Ovary (tissue), 3 donors: ENCODE measurements at regions not wholly inside any gene's neighbourhood (a gene's known extent, or its start where the extent isn't known, plus 50 kb on each side); places are given as distances from the start of the nearest gene placed in this dataset.
"Not testable (repeated sequence)": the region's sequence is repeated elsewhere in the genome, so short reads cannot be mapped to it uniquely, and the experiment has no call there.

ENCODE experiments used
- POLR2A ChIP-seq: fragments of 450-650 bp; IDR thresholded peaks from one replicate; pipeline ENCODE4 v1.6.1; 2017; ENCODE audit warnings: antibody characterized with exemption, mild to moderate bottlenecking, moderate library complexity
- TF ChIP-seq, protein P1 (sequence below), 3 donors: fragments of 450-650 bp in 2 of 3; fragments of 200-600 bp in 1 of 3; IDR thresholded peaks; one replicate each; pipeline versions ENCODE4 v1.5.1 to v1.8.0; 2016 to 2022; ENCODE audit warnings: antibody characterized with exemption in 3 of 3, mild to moderate bottlenecking in 1 of 3
- donor health status: DM: no; HTN: no; CAD: no.

DNA sequence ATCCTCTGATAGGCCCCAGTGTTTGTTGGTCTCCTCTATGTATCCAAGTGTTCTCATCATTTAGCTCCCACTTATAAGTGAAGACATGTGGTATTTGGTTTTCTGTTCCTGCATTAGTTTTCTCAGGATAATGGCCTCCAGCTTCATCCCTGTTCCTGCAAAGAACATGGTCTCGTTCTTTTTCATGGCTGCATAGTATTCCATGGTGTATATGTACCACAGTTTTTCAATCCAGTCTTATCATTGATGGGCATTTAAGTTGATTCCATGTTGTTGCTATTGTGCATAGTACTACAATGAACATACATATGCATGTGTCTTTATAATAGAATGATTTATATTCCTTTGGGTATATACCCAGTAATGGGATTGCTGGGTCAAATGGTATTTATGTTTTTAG lies 406.9 kb downstream of the UTRN start:
- TF ChIP-seq POLR2A, result not testable (repeated sequence)
- TF ChIP-seq, protein P1, sequence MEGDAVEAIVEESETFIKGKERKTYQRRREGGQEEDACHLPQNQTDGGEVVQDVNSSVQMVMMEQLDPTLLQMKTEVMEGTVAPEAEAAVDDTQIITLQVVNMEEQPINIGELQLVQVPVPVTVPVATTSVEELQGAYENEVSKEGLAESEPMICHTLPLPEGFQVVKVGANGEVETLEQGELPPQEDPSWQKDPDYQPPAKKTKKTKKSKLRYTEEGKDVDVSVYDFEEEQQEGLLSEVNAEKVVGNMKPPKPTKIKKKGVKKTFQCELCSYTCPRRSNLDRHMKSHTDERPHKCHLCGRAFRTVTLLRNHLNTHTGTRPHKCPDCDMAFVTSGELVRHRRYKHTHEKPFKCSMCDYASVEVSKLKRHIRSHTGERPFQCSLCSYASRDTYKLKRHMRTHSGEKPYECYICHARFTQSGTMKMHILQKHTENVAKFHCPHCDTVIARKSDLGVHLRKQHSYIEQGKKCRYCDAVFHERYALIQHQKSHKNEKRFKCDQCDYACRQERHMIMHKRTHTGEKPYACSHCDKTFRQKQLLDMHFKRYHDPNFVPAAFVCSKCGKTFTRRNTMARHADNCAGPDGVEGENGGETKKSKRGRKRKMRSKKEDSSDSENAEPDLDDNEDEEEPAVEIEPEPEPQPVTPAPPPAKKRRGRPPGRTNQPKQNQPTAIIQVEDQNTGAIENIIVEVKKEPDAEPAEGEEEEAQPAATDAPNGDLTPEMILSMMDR (IDR thresholded peaks at IDR 0.05), result not testable (repeated sequence)
